HT-29 (cell line): ENCODE measurements at regions not wholly inside any gene's neighbourhood (a gene's known extent, or its start where the extent isn't known, plus 50 kb on each side); places are given as distances from the start of the nearest gene placed in this dataset.

ENCODE experiments used
- DNase-seq: peaks from one replicate; pipeline ENCODE4 v3.0.0-alpha.2; 2015; ENCODE audit warnings: low spot score

DNA sequence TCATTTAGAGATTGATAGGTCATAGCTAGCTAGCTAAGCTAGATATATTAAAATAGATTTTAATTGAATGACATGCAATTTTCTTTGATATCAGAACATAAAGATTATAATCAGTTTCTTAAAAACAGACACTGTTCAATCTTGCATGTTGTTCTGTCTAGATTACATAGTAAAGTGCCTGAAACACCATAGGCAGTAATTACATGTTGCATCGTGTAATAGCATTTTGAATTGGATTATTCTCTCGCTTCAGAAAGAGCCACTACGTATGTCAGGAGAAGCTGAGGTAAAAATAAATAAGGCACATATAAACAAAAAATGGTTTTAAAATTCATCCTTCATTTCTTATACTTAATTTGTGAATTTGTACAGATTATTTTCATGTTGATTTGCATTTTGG, 148.0 kb upstream of the CDH12 start:
- no peak for DNase-seq

- DNase-seq = no peak
These were observed 145.6 kb upstream of the CDH12 start for GRCh38 chr5:22998774-22999173.

DNA sequence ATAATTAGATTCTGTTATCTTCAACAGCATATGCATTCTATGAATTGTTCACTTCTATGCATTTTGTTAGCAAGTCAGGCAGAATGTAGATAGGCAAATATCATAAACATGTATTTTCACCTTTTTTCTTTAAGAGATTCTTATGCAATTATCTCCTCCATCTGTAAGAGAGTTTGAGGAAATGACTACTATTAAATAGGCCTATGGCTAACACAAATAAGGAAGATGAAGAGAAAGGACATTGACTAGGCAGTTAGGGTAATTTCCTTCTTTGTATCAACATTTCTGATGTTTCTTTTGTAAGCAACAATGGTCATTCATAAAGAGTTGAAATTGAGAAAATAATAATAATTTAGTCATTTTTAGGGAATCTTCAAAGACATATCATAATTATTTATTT, 145.2 kb upstream of the CDH12 start:
- no peak for DNase-seq

DNA sequence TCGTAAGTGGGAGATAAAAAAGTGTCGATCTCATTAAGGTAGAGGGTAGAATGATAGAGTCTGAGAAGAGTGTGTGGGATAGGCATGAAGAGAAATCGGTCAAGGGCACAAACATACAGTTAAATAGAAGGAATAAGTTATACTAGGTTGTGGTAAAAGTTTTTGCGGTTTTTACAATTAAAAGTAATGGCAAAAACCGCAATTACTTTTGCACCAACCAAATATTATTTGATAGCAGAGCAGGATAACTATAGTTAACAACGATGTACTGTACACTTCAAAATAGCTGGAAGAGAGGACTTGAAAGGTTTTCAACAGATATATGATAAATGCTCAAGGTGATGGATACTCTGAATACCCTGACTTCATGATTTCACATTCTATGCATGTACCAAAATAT, 135.8 kb upstream of the CDH12 start:
- DNase-seq = no peak

DNA sequence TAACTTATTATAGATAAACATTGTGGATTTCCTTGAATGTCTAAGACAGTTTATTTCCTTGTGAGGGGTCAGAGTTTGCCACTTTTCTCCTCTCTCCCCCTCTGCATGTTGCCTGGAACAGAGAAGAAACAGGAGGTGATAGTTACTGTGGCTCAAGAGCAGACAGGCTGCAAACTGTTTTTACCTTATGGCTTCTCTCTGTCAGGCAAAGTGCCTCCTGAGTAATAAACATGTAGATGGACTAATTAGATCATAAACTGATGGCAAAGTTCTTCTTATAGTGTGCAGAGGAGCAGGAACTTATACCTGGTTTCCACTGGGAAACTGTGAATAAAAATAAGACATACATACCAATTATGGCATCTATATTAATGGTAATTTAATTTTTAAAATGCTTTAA, 133.1 kb upstream of the CDH12 start:
- no peak for DNase-seq

GRCh38 chr5:22985446-22985845, 132.3 kb upstream of the CDH12 start:
- DNase-seq = no peak

GRCh38 chr5:22970956-22971618, 117.9 kb upstream of the CDH12 start:
- no peak for DNase-seq

GRCh38 chr5:22970491-22970890, 117.3 kb upstream of the CDH12 start:
- DNase-seq = no peak

DNA sequence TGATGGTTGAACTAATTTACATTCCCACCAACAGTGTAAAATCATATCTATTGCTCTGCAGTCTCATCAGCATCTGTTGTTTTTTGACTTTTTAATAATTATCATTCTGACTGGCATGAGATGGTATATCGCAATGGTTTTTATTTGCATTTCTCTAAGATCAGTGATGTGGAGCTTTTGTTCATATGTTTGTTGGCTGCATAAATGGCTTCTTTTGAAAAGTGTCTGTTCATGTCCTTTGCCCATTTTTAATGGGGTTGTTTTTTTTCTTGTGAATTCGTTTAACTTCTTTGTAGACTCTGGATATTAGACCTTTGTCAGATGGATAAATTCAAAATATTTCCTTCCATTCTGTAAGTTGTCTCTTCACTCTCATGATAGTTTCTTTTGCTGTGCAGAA, 115.2 kb upstream of the CDH12 start:
- no peak for DNase-seq

DNA sequence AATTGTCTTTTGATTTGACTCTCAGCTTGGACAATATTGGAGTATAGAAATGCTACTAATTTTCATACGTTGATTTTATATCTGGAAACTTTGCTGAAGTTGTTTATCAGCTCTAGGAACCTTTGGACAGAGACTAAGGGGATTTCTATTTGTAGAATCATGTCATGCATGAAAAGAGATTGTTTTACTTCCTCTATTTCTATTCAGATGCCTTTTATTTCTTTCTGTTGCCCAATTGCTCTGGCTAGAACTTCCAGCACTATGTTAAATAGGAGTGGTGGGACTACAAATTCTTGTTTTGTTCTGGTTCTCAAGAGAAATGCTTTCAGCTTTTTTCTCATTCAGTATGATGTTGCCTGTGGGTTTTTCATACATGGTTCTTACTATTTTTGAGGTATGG, 112.8 kb upstream of the CDH12 start:
- DNase-seq = no peak

DNA sequence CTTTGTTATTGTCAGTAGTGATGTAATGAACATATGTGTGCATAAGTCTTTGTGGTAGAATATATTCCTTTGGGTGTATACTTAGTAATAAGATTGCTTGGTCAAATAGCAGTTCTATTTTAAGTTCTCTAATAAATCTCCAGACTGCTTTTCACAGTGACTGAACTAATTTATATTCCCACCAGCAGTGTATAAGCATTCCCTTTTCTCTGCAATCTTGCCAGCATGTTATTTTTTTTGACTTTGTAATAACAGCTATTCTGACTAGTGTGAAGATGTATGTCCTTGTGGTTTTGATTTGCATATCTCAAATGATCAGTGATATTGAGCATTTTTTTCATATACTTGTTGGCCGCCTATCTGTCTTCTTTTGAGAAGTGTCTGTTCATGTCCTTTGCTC, 111.5 kb upstream of the CDH12 start:
- DNase-seq = no peak

DNA sequence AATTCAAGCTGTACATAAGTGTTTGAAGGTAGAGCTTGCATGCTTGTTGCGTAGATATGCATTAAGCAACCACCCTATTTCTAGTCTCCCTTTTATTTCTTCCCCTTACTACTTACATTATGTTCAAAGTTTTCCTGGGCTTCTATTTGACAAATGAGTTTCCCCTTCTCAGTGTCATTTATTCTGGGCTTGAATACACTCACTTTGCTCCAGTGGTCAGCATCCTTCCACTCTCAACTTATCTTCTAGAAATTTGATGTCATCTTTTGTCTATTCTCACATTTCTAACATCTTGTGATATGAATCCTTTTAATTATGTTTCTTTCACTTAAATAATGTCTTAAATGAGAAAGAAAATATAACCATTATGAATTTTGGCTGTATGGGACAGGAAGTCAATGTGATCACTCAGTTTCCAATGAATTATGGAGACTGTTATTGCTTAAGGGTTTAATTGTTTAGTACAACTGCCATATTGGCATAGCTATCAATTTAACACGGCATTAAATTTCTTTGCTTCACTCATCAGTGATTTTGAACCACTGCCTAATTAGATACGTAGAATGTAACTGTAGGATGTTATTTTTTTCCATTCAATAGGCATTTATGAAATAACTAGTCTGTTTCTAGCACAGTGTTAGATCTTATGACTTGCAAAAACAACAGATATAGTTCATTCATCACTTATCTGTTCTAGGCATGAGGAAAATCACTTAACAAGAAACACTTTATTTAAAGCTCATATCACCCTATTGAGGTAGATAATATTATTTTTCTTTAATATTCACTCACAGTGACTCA, 105.5 kb upstream of the CDH12 start:
- DNase-seq = no peak

GRCh38 chr5:22947921-22948320, 94.8 kb upstream of the CDH12 start:
- DNase-seq = no peak

DNA sequence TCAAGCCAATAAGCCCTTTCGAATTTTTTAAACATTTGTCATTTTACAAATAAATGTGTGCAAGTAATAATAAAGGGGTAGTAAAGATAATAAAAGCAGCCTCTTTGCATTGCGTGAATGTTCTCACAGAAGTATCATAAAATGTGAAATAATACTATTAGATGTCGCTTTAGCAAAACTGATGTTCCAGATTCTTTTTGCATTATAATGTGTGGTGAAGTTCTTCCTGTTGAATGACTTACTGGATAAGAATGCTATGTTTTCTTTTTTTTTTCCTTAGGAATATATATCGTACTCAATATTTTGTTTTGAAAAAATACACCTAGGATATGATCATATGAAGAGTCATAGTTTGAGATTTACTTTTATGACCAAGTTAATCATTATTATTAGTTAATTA, 85.2 kb upstream of the CDH12 start:
- DNase-seq = no peak

DNA sequence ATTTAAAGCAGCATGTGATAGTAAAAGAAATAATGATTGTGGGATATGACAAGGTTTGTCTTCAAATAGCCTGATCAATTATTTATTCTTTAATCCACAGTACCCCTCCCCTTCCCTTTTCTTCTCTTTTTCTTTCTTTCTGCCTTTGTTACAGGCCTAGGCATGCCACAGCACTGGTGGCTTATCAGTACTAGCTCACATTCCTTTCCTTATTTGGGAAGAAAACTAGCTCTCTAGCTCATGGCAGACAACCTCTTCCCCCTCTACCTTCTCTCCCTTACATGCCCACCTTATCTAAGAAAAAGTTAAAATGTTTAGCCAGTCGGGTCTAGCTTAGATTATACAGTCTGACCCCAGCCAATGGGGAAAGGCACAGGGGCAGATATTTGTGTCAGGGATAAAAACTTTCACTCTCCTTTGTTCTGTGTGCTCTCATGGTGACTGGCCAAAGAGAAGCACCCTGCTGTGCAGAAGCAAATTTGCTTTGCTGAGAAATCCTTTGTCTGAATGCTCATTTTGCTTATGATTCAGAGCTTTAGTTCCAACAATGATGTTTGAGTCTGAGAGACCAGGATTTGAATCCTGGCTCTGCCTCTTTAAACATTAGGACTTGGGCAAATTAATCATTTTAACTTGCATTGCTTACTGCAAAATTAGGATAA, 75.8 kb upstream of the CDH12 start:
- no peak for DNase-seq

GRCh38 chr5:22926574-22926973, 73.4 kb upstream of the CDH12 start:
- DNase-seq = no peak

- no peak for DNase-seq
These were observed 65.4 kb upstream of the CDH12 start for GRCh38 chr5:22918511-22918910.

DNA sequence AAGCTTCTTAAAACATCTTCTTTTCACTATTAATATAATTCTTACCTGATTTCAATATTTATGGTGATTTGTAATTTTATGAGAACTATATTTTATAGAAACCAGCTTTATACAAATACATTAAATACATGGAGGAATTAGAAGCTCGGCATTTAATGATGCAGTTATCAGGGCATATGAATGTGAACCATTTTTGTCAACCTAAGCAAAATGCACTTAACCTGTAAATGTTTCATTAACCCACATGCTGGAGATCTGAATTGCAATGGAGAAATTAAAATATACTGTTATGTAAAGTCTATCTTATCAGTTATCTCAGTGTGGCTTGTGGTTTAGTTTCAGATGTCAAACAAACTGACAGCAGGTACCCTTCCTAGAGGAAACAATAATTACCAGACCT, 63.2 kb upstream of the CDH12 start:
- no peak for DNase-seq

DNA sequence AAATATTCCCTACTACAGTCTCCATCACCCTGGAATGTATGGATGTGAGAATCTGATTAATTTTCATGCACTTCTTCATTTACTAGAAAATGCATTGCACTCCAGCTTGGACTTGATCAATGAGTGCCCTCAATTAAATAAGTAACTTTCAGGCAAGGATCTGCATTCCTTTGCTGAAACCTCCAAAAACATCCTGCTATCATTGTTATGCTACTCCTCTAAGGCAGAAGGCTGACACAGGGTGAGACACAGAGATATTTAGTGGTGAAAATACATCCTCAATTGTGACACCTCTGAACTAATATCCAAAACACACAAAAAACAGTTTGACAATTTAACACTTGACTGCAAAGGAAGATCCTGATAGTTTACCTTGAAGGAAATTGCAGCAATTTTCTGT, 57.9 kb upstream of the CDH12 start:
- no peak for DNase-seq

- no peak for DNase-seq
These were observed 57.4 kb upstream of the CDH12 start for GRCh38 chr5:22910523-22910922.

- no peak for DNase-seq
These were observed 55.4 kb upstream of the CDH12 start for GRCh38 chr5:22908586-22908985.

- no peak for DNase-seq
These were observed 55.0 kb upstream of the CDH12 start for GRCh38 chr5:22908129-22908528.
